SK-N-SH treated with all-trans-retinoic acid at 6 μM for 48 hours (cell line): ENCODE measurements at regions not wholly inside any gene's neighbourhood (a gene's known extent, or its start where the extent isn't known, plus 50 kb on each side); places are given as distances from the start of the nearest gene placed in this dataset.
"Not testable (repeated sequence)": the region's sequence is repeated elsewhere in the genome, so short reads cannot be mapped to it uniquely, and the experiment has no call there.

Experiments
- BACH2 ChIP-seq: fragments of 250-450 bp; sonication (Bioruptor Pico); IDR thresholded peaks from 2 replicates; pipeline ENCODE4 v1.9.0; 2021; ENCODE audit warnings: mild to moderate bottlenecking, borderline replicate concordance
- ZC3H10 ChIP-seq: fragments of 250-450 bp; sonication (Bioruptor Pico); IDR thresholded peaks from 2 replicates; pipeline ENCODE4 v1.5.1; 2021; ENCODE audit warnings: mild to moderate bottlenecking, moderate library complexity
- TF ChIP-seq, protein P1 (sequence below): fragments of 250-450 bp; sonication (Bioruptor Pico); IDR thresholded peaks from 2 replicates; pipeline ENCODE4 v1.8.0; 2020; ENCODE audit warnings: mild to moderate bottlenecking, moderate library complexity, borderline replicate concordance
- TF ChIP-seq, protein P2 (sequence below): fragments of 250-450 bp; sonication (Bioruptor Pico); IDR thresholded peaks from 2 replicates; pipeline ENCODE4 v1.5.1; 2020; ENCODE audit warnings: low read depth, mild to moderate bottlenecking, moderate library complexity

- TF ChIP-seq, protein P1, sequence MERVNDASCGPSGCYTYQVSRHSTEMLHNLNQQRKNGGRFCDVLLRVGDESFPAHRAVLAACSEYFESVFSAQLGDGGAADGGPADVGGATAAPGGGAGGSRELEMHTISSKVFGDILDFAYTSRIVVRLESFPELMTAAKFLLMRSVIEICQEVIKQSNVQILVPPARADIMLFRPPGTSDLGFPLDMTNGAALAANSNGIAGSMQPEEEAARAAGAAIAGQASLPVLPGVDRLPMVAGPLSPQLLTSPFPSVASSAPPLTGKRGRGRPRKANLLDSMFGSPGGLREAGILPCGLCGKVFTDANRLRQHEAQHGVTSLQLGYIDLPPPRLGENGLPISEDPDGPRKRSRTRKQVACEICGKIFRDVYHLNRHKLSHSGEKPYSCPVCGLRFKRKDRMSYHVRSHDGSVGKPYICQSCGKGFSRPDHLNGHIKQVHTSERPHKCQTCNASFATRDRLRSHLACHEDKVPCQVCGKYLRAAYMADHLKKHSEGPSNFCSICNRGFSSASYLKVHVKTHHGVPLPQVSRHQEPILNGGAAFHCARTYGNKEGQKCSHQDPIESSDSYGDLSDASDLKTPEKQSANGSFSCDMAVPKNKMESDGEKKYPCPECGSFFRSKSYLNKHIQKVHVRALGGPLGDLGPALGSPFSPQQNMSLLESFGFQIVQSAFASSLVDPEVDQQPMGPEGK (CRISPR knock-in tag), result not testable (repeated sequence)
- TF ChIP-seq, protein P2, sequence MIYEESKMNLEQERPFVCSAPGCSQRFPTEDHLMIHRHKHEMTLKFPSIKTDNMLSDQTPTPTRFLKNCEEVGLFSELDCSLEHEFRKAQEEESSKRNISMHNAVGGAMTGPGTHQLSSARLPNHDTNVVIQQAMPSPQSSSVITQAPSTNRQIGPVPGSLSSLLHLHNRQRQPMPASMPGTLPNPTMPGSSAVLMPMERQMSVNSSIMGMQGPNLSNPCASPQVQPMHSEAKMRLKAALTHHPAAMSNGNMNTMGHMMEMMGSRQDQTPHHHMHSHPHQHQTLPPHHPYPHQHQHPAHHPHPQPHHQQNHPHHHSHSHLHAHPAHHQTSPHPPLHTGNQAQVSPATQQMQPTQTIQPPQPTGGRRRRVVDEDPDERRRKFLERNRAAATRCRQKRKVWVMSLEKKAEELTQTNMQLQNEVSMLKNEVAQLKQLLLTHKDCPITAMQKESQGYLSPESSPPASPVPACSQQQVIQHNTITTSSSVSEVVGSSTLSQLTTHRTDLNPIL (CRISPR knock-in tag), result not testable (repeated sequence)
- TF ChIP-seq ZC3H10, BACH2 (CRISPR knock-in tag): not testable (repeated sequence)
Observed at GRCh38 chr1:224023122-224023521, 90.8 kb upstream of the FBXO28 start.
